Endodermal cell (in vitro differentiated cells): ENCODE measurements at regions not wholly inside any gene's neighbourhood (a gene's known extent, or its start where the extent isn't known, plus 50 kb on each side); places are given as distances from the start of the nearest gene placed in this dataset.

Experiments used
- DNase-seq: peaks from one replicate; pipeline ENCODE4 v3.0.0-alpha.2; 2017
- H3K27ac ChIP-seq: 2 replicates; pipeline ENCODE4 v1.5.1; 2013; ENCODE audit warnings: mild to moderate bottlenecking, low read depth, low read length, moderate library complexity
- H3K27me3 ChIP-seq: 2 replicates; pipeline ENCODE4 v1.6.1; 2013; ENCODE audit warnings: mild to moderate bottlenecking, low read length, moderate library complexity; ENCODE audit not compliant: insufficient read depth, control insufficient read depth, poor library complexity, severe bottlenecking
- H3K36me3 ChIP-seq: 2 replicates; pipeline ENCODE4 v1.7.0; 2013; ENCODE audit warnings: mild to moderate bottlenecking, low read length, moderate library complexity; ENCODE audit not compliant: control insufficient read depth, insufficient read depth
- H3K4me1 ChIP-seq: one replicate; pipeline ENCODE4 v1.7.0; 2013; ENCODE audit warnings: low read length; ENCODE audit not compliant: control insufficient read depth, insufficient read depth
- H3K4me3 ChIP-seq: 2 replicates; pipeline ENCODE4 v1.5.1; 2013; ENCODE audit warnings: mild to moderate bottlenecking, low read length, moderate library complexity
- H3K9ac ChIP-seq: 2 replicates; pipeline ENCODE4 v1.6.1; 2013; ENCODE audit warnings: mild to moderate bottlenecking, low read length, moderate library complexity; ENCODE audit not compliant: poor library complexity, severe bottlenecking; ENCODE audit errors: extremely low read depth
- H3K9me3 ChIP-seq: 2 replicates; pipeline ENCODE4 v1.6.1; 2013; ENCODE audit warnings: mild to moderate bottlenecking, low read length, moderate library complexity; ENCODE audit not compliant: control insufficient read depth
- H3K27ac Mint-ChIP-seq: 2 replicates; pipeline ENCODE4 v1.8.0; 2020; ENCODE audit warnings: mixed read lengths
- H3K27me3 Mint-ChIP-seq: 2 replicates; pipeline ENCODE4 v1.8.0; 2021; ENCODE audit warnings: mild to moderate bottlenecking, mixed read lengths; ENCODE audit not compliant: insufficient read depth
- H3K36me3 Mint-ChIP-seq: 2 replicates; pipeline ENCODE4 v1.8.0; 2020; ENCODE audit warnings: low read depth, mixed read lengths
- H3K4me1 Mint-ChIP-seq: 2 replicates; pipeline ENCODE4 v1.8.0; 2020; ENCODE audit warnings: mixed read lengths
- H3K4me3 Mint-ChIP-seq: 2 replicates; pipeline ENCODE4 v1.8.0; 2020; ENCODE audit warnings: mild to moderate bottlenecking, moderate library complexity, mixed read lengths
- H3K9me3 Mint-ChIP-seq: 2 replicates; pipeline ENCODE4 v1.8.0; 2020; ENCODE audit warnings: mild to moderate bottlenecking, mixed read lengths
- WGBS, 2 experiments: methylation state at CpG; one replicate each; pipeline versions ENCODE4 v1.1.5 to v1.1.7; 2013; ENCODE audit warnings: missing lambda C conversion rate in 2 of 2, mixed read lengths in 1 of 2; ENCODE audit not compliant: insufficient coverage in 1 of 2, insufficient read length in 1 of 2; 5-methylcytosine and 5-hydroxymethylcytosine counted together
- TF ChIP-seq, protein P1 (sequence below): fragments of 200-600 bp; sonication (generic); conservative IDR thresholded peaks from 2 replicates; pipeline ENCODE4 v1.5.0; 2021; ENCODE audit warnings: antibody characterized with exemption, mild to moderate bottlenecking

GRCh38 chr18:78625847-78626246 is 353.8 kb upstream of the SALL3 start:
- Mint-ChIP-seq H3K4me1 (peaks cover 10% of the 10 kb centered on the region), H3K4me3 (no peak overlapping the region), H3K27ac (no peak overlapping the region), H3K27me3 (no peaks in the 10 kb centered on the region), H3K36me3 (peaks cover 3% of the 10 kb centered on the region), H3K9me3 (peaks cover 16% of the 10 kb centered on the region)
- TF ChIP-seq, protein P1, sequence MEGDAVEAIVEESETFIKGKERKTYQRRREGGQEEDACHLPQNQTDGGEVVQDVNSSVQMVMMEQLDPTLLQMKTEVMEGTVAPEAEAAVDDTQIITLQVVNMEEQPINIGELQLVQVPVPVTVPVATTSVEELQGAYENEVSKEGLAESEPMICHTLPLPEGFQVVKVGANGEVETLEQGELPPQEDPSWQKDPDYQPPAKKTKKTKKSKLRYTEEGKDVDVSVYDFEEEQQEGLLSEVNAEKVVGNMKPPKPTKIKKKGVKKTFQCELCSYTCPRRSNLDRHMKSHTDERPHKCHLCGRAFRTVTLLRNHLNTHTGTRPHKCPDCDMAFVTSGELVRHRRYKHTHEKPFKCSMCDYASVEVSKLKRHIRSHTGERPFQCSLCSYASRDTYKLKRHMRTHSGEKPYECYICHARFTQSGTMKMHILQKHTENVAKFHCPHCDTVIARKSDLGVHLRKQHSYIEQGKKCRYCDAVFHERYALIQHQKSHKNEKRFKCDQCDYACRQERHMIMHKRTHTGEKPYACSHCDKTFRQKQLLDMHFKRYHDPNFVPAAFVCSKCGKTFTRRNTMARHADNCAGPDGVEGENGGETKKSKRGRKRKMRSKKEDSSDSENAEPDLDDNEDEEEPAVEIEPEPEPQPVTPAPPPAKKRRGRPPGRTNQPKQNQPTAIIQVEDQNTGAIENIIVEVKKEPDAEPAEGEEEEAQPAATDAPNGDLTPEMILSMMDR = no peak
- whole genome bisulfite sequencing, 2 experiments = 91 to 100% methylated on average over 2 to 5 of the region's 5 CpGs
- Histone ChIP-seq H3K27ac (no peak overlapping the region), H3K36me3 (no peaks in the 10 kb centered on the region), H3K4me3 (no peak overlapping the region), H3K27me3 (no peaks in the 10 kb centered on the region), H3K9ac (no peak overlapping the region), H3K9me3 (no peaks in the 10 kb centered on the region), H3K4me1 (no peaks in the 10 kb centered on the region)
- DNase-seq = no peak

DNA sequence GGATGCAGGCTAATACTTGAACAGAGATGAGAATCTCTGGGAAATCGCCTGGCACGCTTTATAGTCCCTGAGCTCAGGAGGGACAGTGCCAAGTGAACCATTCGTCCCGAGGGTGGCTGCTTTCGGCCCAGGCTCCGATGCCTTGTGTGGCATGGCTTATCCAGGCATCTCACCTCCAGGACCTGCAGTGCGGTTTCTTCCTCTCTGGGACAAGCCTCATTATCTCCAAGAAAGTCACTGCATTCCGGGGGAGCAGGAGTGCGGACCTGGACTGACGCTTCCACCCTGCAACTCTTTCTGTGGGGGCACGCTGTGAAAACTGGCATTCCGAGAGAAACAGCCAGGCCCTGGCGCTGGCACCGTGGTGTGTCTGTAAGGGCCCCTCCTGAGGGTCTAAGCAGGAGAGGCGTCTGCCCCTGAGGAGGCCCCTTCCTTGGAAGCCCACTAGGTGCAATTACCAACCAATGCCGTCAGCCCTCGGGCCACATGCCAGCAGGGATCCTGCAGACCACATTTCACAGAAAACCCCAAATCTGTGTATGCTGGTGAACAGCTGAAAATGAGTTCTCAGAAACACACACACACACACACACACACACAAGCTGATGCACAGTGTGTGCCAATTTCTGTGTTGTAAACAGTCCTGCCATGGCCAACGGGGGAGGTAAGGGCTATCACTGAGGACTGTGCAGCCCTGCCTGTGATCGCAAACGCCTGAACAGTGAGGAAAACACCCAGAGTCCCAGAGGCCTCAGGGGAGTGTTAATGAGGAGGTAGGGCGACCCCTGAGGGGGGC is 351.9 kb upstream of the SALL3 start:
- Mint-ChIP-seq H3K4me3 (no peak overlapping the region), H3K27ac (no peak overlapping the region), H3K36me3 (peaks cover 3% of the 10 kb centered on the region), H3K27me3 (no peaks in the 10 kb centered on the region), H3K4me1 (peaks cover 10% of the 10 kb centered on the region), H3K9me3 (peaks cover 18% of the 10 kb centered on the region)
- Histone ChIP-seq H3K4me1 (no peaks in the 10 kb centered on the region), H3K27ac (no peak overlapping the region), H3K4me3 (no peak overlapping the region), H3K27me3 (no peaks in the 10 kb centered on the region), H3K36me3 (no peaks in the 10 kb centered on the region), H3K9ac (no peak overlapping the region), H3K9me3 (no peaks in the 10 kb centered on the region)
- TF ChIP-seq, protein P1 = no peak
- DNase-seq = no peak
- WGBS, 2 experiments = 93% methylated on average over 12 to 21 of the region's 21 CpGs

DNA sequence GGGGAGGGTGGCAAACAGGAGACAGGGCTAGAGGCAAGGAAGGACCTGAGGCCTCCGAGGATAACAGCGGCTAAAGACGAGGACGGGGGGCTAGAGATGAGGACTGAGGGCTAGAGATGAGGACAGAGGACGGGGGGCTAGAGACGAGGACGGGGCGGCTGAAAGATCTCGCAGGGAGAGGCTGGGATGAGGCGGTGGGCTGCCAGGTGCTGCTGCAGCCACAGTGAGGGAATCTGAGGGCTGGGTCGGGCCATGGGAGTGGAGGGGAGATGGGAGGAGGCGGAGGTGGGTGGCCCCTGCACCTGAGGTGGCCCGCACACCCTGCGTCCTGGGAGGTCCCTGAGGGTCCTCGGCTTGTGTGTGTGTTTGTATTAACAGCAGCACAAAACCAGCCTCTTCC is 350.2 kb upstream of the SALL3 start:
- Histone ChIP-seq H3K4me3 (no peak overlapping the region), H3K9me3 (no peaks in the 10 kb centered on the region), H3K4me1 (no peaks in the 10 kb centered on the region), H3K27me3 (no peaks in the 10 kb centered on the region), H3K9ac (no peak overlapping the region), H3K36me3 (no peaks in the 10 kb centered on the region), H3K27ac (no peak overlapping the region)
- H3K9me3 Mint-ChIP-seq = peaks cover 18% of the 10 kb centered on the region
- no peak overlapping the region for H3K27ac Mint-ChIP-seq
- peaks cover 3% of the 10 kb centered on the region for H3K36me3 Mint-ChIP-seq
- WGBS, 2 experiments = 87 to 94% methylated on average over 3 to 11 of the region's 15 CpGs
- TF ChIP-seq, protein P1 = no peak
- H3K4me3 Mint-ChIP-seq = no peak overlapping the region
- H3K4me1 Mint-ChIP-seq = peaks cover 5% of the 10 kb centered on the region
- H3K27me3 Mint-ChIP-seq = no peaks in the 10 kb centered on the region
- no peak for DNase-seq
